GM19372 (cell line): ENCODE measurements at regions not wholly inside any gene's neighbourhood (a gene's known extent, or its start where the extent isn't known, plus 50 kb on each side); places are given as distances from the start of the nearest gene placed in this dataset.

Experiments
- ATAC-seq: cut with Tn5 transposase; IDR thresholded peaks from one replicate; pipeline ENCODE4 v1.9.1; 2021; ENCODE audit warnings: mild to moderate bottlenecking, low read depth, moderate library complexity; ENCODE audit not compliant: unreplicated experiment

GRCh38 chr10:1886039-1886438 is 148.7 kb upstream of the ADARB2 start:
- no peak for ATAC-seq

GRCh38 chr10:1882728-1883127 is 145.4 kb upstream of the ADARB2 start:
- ATAC-seq = no peak

- no peak for ATAC-seq
Measured at GRCh38 chr10:1882180-1882579, 144.9 kb upstream of the ADARB2 start.

- no peak for ATAC-seq
Measured at GRCh38 chr10:1881636-1882035, 144.3 kb upstream of the ADARB2 start.

GRCh38 chr10:1874533-1874932 is 137.2 kb upstream of the ADARB2 start:
- no peak for ATAC-seq

- ATAC-seq = no peak
Measured at GRCh38 chr10:1873661-1874315, 136.5 kb upstream of the ADARB2 start.

GRCh38 chr10:1872151-1872726 is 134.9 kb upstream of the ADARB2 start:
- ATAC-seq = no peak

- ATAC-seq = no peak
Measured at GRCh38 chr10:1870491-1870890, 133.2 kb upstream of the ADARB2 start.

GRCh38 chr10:1869861-1870260 is 132.5 kb upstream of the ADARB2 start:
- ATAC-seq = no peak

GRCh38 chr10:1860351-1860750 is 123.0 kb upstream of the ADARB2 start:
- no peak for ATAC-seq

GRCh38 chr10:1858547-1858946 is 121.2 kb upstream of the ADARB2 start:
- ATAC-seq = no peak

- no peak for ATAC-seq
Measured at GRCh38 chr10:1858048-1858447, 120.7 kb upstream of the ADARB2 start.

GRCh38 chr10:1855911-1856310 is 118.6 kb upstream of the ADARB2 start:
- ATAC-seq = no peak

GRCh38 chr10:1854271-1854670 is 116.9 kb upstream of the ADARB2 start:
- no peak for ATAC-seq

- ATAC-seq = no peak
Measured at GRCh38 chr10:1853801-1854200, 116.5 kb upstream of the ADARB2 start.

- no peak for ATAC-seq
Measured at GRCh38 chr10:1852841-1853240, 115.5 kb upstream of the ADARB2 start.

GRCh38 chr10:1851762-1852161 is 114.4 kb upstream of the ADARB2 start:
- no peak for ATAC-seq

- ATAC-seq = no peak
Measured at GRCh38 chr10:1850971-1851527, 113.7 kb upstream of the ADARB2 start.

GRCh38 chr10:1847361-1847760 is 110.0 kb upstream of the ADARB2 start:
- ATAC-seq = no peak

- no peak for ATAC-seq
Measured at GRCh38 chr10:1846032-1846431, 108.7 kb upstream of the ADARB2 start.

GRCh38 chr10:1841759-1842158 is 104.4 kb upstream of the ADARB2 start:
- ATAC-seq = no peak

- ATAC-seq = no peak
Measured at GRCh38 chr10:1829712-1830111, 92.4 kb upstream of the ADARB2 start.
